ENCODE measurements at regions not wholly inside any gene's neighbourhood (a gene's known extent, or its start where the extent isn't known, plus 50 kb on each side); places are given as distances from the start of the nearest gene placed in this dataset.

DNA sequence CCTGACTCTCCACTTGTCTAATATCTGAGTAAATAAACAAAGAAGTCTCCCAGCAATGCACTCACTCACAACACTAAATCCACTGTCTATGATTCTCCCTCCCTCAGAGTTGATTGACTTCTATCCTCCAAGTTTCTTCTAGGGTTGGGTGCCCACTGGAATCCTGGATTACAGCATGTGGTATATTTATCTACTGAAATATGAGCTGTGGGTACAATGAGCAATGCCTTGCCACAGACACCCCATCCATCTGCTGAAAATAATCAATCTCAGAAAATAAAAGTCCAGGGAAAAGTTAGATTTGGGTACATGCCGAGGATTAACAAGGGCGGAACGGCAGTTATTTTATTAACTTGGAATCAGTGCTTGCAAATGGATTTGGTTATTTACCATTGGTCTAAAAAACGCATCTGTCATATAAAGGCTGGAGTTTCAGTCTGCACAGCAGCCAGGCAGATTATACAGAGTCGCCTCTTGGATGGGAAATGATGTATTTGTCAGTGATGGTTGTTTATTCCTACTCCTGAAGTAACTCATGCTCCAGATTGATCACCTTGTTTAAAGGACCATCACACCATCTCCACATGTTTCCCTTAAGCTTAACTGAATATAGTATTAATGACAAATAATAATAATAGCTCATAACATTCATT lies 193.9 kb upstream of the SOX9 start:
- Histone ChIP-seq H4K8ac (ENCODE audit: low read depth in 2 of 2, low read length in 2 of 2) (no peak overlapping the region), H3K36me3 (ENCODE audit: control insufficient read depth, insufficient read depth, low read length) (no peaks in the 10 kb centered on the region), H3K27ac (ENCODE audit: insufficient read depth, low read length) (no peak overlapping the region), H2BK5ac (ENCODE audit: low read depth, low read length, poor library complexity, severe bottlenecking) (no peak overlapping the region), H3K14ac (replicated peaks; ENCODE audit: low read depth, low read length) (no peak overlapping the region), H2AFZ (replicated peaks; ENCODE audit: low read length, poor library complexity) (no peak overlapping the region), H2BK15ac (ENCODE audit: low read depth, low read length) (no peak overlapping the region), H3K18ac (ENCODE audit: low read depth, low read length) (no peak overlapping the region), H2AK9ac (replicated peaks; ENCODE audit: low read depth, low read length, poor library complexity) (no peak overlapping the region), H3K4me2 (ENCODE audit: low read depth, low read length) (no peak overlapping the region), H3K79me1 (ENCODE audit: low read depth in 1 of 2, low read length in 2 of 2) (no peaks in the 10 kb centered on the region), H3K23ac (ENCODE audit: low read depth, low read length) (no peak overlapping the region), H4K20me1 (ENCODE audit: insufficient read depth, low read length) (no peaks in the 10 kb centered on the region), H3K56ac (ENCODE audit: extremely low read depth, insufficient read depth, low read length) (no peak overlapping the region), H3K9me1 (ENCODE audit: insufficient read depth, low read length) (no peaks in the 10 kb centered on the region), H3K4me3 (ENCODE audit: insufficient read depth, low read depth, low read length) (no peak overlapping the region), H2BK120ac (ENCODE audit: low read depth, low read length) (no peak overlapping the region), H2BK20ac (ENCODE audit: low read depth, low read length) (no peak overlapping the region), H3K27me3 (ENCODE audit: control insufficient read depth, insufficient read depth, low read length) (no peaks in the 10 kb centered on the region), H4K5ac (ENCODE audit: low read depth, low read length) (no peak overlapping the region), H4K91ac (ENCODE audit: insufficient read depth, low read depth, low read length) (no peak overlapping the region), H3K4ac (ENCODE audit: low read depth, low read length) (no peak overlapping the region), H3K4me1 (ENCODE audit: control insufficient read depth, insufficient read depth, low read length) (no peaks in the 10 kb centered on the region; the same call in 1 of the 2 replicates), H3K9me3 (ENCODE audit: control insufficient read depth, insufficient read depth, low read length) (no peaks in the 10 kb centered on the region), H3K9ac (ENCODE audit: low read depth, low read length) (no peak overlapping the region), H2AK5ac (ENCODE audit: low read depth, low read length) (no peak overlapping the region)
- in situ Hi-C loops (cut with MboI; ENCODE audit: low sequenced_read_pairs): no loop called here
- dilution Hi-C loops (cut with HindIII; ENCODE audit: low sequenced_read_pairs, unreplicated experiment): no loop called here
- no TSS peak for BruUV-seq (replicated peaks)
- CTCF ChIA-PET: no interaction called here
- TF ChIP-seq MXI1 (IDR thresholded peaks at IDR 0.05; ENCODE audit: borderline replicate concordance, low read depth, low read length): no peak
- TF ChIP-seq CHD1 (IDR thresholded peaks at IDR 0.05; ENCODE audit: low read depth, low read length): no peak
- no peak for TF ChIP-seq CEBPB (IDR thresholded peaks at IDR 0.05; ENCODE audit: low read depth, low read length)
- TF ChIP-seq, protein P1, sequence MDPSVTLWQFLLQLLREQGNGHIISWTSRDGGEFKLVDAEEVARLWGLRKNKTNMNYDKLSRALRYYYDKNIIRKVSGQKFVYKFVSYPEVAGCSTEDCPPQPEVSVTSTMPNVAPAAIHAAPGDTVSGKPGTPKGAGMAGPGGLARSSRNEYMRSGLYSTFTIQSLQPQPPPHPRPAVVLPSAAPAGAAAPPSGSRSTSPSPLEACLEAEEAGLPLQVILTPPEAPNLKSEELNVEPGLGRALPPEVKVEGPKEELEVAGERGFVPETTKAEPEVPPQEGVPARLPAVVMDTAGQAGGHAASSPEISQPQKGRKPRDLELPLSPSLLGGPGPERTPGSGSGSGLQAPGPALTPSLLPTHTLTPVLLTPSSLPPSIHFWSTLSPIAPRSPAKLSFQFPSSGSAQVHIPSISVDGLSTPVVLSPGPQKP (IDR thresholded peaks at IDR 0.05; ENCODE audit: borderline replicate concordance, low read depth, low read length): no peak
- no peak for TF ChIP-seq POLR2A (IDR thresholded peaks at IDR 0.05; ENCODE audit: low read depth, low read length)
- no peak for TF ChIP-seq MAZ (IDR thresholded peaks at IDR 0.05; ENCODE audit: borderline replicate concordance, low read depth, low read length)
- no peak for TF ChIP-seq MAFK (IDR thresholded peaks at IDR 0.05; ENCODE audit: low read depth, low read length)
- TF ChIP-seq, protein P2, sequence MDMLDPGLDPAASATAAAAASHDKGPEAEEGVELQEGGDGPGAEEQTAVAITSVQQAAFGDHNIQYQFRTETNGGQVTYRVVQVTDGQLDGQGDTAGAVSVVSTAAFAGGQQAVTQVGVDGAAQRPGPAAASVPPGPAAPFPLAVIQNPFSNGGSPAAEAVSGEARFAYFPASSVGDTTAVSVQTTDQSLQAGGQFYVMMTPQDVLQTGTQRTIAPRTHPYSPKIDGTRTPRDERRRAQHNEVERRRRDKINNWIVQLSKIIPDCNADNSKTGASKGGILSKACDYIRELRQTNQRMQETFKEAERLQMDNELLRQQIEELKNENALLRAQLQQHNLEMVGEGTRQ (IDR thresholded peaks at IDR 0.05; ENCODE audit: low read depth, low read length): no peak
- no peak for TF ChIP-seq BHLHE40 (IDR thresholded peaks at IDR 0.05; ENCODE audit: low read depth, low read length)
- TF ChIP-seq FOS (IDR thresholded peaks at IDR 0.05; ENCODE audit: low read depth, low read length): no peak
- no peak for TF ChIP-seq RFX5 (IDR thresholded peaks at IDR 0.05; ENCODE audit: low read depth, low read length)
- no peak for TF ChIP-seq RCOR1 (IDR thresholded peaks at IDR 0.05; ENCODE audit: insufficient replicate concordance, low read length)
- no peak for TF ChIP-seq NFE2L2 (IDR thresholded peaks at IDR 0.05; ENCODE audit: low read depth, low read length)
- TF ChIP-seq RAD21 (IDR thresholded peaks at IDR 0.05; ENCODE audit: low read length): no peak
- intact Hi-C loops (cut with micrococcal nuclease): no loop called here
- POLR2A ChIA-PET (ENCODE audit: unreplicated experiment): no interaction called here
- no peak for DNase-seq
- 30% methylated on average over 2 of the region's 5 CpGs; no CpG with 5 or more reads in 1 of the 2 experiments for WGBS, 2 experiments (ENCODE audit: extremely low coverage in 2 of 2, insufficient read length in 1 of 2)
- no peak for ATAC-seq (ENCODE audit: low read depth)

All from IMR-90 (cell line).